Natural killer cell (primary cell): ENCODE measurements at regions not wholly inside any gene's neighbourhood (a gene's known extent, or its start where the extent isn't known, plus 50 kb on each side); places are given as distances from the start of the nearest gene placed in this dataset.

ENCODE experiments used
- ATAC-seq, 3 donors: fragments of 150-1000 bp in 2 of 3; fragments of 200-7000 bp in 1 of 3; cut with Tn5 transposase; 1 replicate in 1 of 3; 2 replicates in 2 of 3; pipeline ENCODE4 v1.10.0; 2021; ENCODE audit warnings: mild to moderate bottlenecking in 2 of 3, moderate library complexity in 2 of 3
- DNase-seq, 2 donors: peaks; one replicate each; pipeline versions ENCODE4 v3.0.0 to v3.0.0-alpha.2; 2013 to 2021; ENCODE audit warnings: mixed read lengths in 1 of 2
- H3K27ac ChIP-seq: one replicate; pipeline ENCODE4 v1.5.1; 2013; ENCODE audit warnings: mild to moderate bottlenecking, low read length
- H3K27me3 ChIP-seq: one replicate; pipeline ENCODE4 v1.6.1; 2013; ENCODE audit warnings: low read length; ENCODE audit not compliant: control insufficient read depth, insufficient read depth
- H3K36me3 ChIP-seq: one replicate; pipeline ENCODE4 v1.6.1; 2013; ENCODE audit warnings: low read length; ENCODE audit not compliant: control insufficient read depth, insufficient read depth
- H3K4me1 ChIP-seq: one replicate; pipeline ENCODE4 v1.6.1; 2013; ENCODE audit warnings: low read length; ENCODE audit not compliant: control insufficient read depth, insufficient read depth
- H3K4me3 ChIP-seq: one replicate; pipeline ENCODE4 v1.5.1; 2013; ENCODE audit warnings: low read length
- H3K9me3 ChIP-seq: one replicate; pipeline ENCODE4 v1.6.1; 2013; ENCODE audit warnings: low read length; ENCODE audit not compliant: control insufficient read depth, insufficient read depth
- H3K27ac Mint-ChIP-seq, 2 donors: one replicate each; pipeline ENCODE4 v1.8.0; 2022; ENCODE audit warnings: mild to moderate bottlenecking in 2 of 2, mixed read lengths in 2 of 2, moderate library complexity in 1 of 2
- H3K27me3 Mint-ChIP-seq, 2 donors: one replicate each; pipeline ENCODE4 v1.8.0; 2022; ENCODE audit warnings: low read depth in 2 of 2, mixed read lengths in 2 of 2
- H3K36me3 Mint-ChIP-seq: one replicate; pipeline ENCODE4 v1.8.0; 2022; ENCODE audit warnings: mixed read lengths
- H3K4me1 Mint-ChIP-seq, 2 donors: one replicate each; pipeline ENCODE4 v1.8.0; 2022; ENCODE audit warnings: mixed read lengths in 2 of 2
- H3K4me3 Mint-ChIP-seq: one replicate; pipeline ENCODE4 v1.8.0; 2022; ENCODE audit warnings: mild to moderate bottlenecking, moderate library complexity, mixed read lengths
- H3K9me3 Mint-ChIP-seq, 2 donors: one replicate each; pipeline ENCODE4 v1.8.0; 2022; ENCODE audit warnings: mixed read lengths in 2 of 2
- WGBS: methylation state at CpG from one replicate; pipeline ENCODE4 v1.1.7; 2013; ENCODE audit warnings: missing lambda C conversion rate; ENCODE audit not compliant: insufficient coverage; 5-methylcytosine and 5-hydroxymethylcytosine counted together
- intact Hi-C: fragments of 100-400 bp; cut with micrococcal nuclease; formaldehyde crosslinking; loops from one replicate; pipeline ENCODE4 v1.14.2; 2022
- TF ChIP-seq, protein P1 (sequence below): fragments of 200-600 bp; IDR thresholded peaks from one replicate; pipeline ENCODE4 v1.8.0; 2022; ENCODE audit warnings: antibody characterized with exemption

- peaks cover 0 to 3% of the 10 kb centered on the region in 2 donors for H3K9me3 Mint-ChIP-seq
- TF ChIP-seq, protein P1, sequence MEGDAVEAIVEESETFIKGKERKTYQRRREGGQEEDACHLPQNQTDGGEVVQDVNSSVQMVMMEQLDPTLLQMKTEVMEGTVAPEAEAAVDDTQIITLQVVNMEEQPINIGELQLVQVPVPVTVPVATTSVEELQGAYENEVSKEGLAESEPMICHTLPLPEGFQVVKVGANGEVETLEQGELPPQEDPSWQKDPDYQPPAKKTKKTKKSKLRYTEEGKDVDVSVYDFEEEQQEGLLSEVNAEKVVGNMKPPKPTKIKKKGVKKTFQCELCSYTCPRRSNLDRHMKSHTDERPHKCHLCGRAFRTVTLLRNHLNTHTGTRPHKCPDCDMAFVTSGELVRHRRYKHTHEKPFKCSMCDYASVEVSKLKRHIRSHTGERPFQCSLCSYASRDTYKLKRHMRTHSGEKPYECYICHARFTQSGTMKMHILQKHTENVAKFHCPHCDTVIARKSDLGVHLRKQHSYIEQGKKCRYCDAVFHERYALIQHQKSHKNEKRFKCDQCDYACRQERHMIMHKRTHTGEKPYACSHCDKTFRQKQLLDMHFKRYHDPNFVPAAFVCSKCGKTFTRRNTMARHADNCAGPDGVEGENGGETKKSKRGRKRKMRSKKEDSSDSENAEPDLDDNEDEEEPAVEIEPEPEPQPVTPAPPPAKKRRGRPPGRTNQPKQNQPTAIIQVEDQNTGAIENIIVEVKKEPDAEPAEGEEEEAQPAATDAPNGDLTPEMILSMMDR = no peak
Observed at GRCh38 chr7:12905671-12906070, 218.2 kb downstream of the ARL4A start.

GRCh38 chr7:12907774-12908173 lies 220.3 kb downstream of the ARL4A start:
- DNase-seq (no peak), ATAC-seq (no peak)
- Histone ChIP-seq H3K4me1 (no peaks in the 10 kb centered on the region), H3K27me3 (no peaks in the 10 kb centered on the region), H3K9me3 (no peaks in the 10 kb centered on the region), H3K27ac (no peak overlapping the region), H3K36me3 (no peaks in the 10 kb centered on the region), H3K4me3 (no peak overlapping the region)
- no peak overlapping the region for H3K4me3 Mint-ChIP-seq
- TF ChIP-seq, protein P1 = no peak
- H3K27ac Mint-ChIP-seq = no peak overlapping the region
- peaks cover 2 to 5% of the 10 kb centered on the region in 2 donors for H3K9me3 Mint-ChIP-seq
- H3K27me3 Mint-ChIP-seq = no peaks in the 10 kb centered on the region
- intact Hi-C loops = no loop called here
- no peaks in the 10 kb centered on the region for H3K36me3 Mint-ChIP-seq
- WGBS = 81% methylated on average over 2 of the region's 2 CpGs
- no peaks in the 10 kb centered on the region for H3K4me1 Mint-ChIP-seq

More at GRCh38 chr7:12905671-12906070, 218.2 kb downstream of the ARL4A start:
- H3K36me3 ChIP-seq = no peaks in the 10 kb centered on the region
- H3K4me3 ChIP-seq = no peak overlapping the region
- Mint-ChIP-seq H3K36me3 (no peaks in the 10 kb centered on the region), H3K27ac (no peak overlapping the region), H3K4me3 (no peak overlapping the region), H3K27me3 (no peaks in the 10 kb centered on the region), H3K4me1 (no peaks in the 10 kb centered on the region)
- WGBS = 82% methylated on average over 4 of the region's 5 CpGs
- H3K27ac ChIP-seq = no peak overlapping the region
- no peaks in the 10 kb centered on the region for H3K27me3 ChIP-seq
- intact Hi-C loops = no loop called here
- ATAC-seq (no peak), DNase-seq (no peak)
- H3K9me3 ChIP-seq = no peaks in the 10 kb centered on the region
- H3K4me1 ChIP-seq = no peaks in the 10 kb centered on the region

DNA sequence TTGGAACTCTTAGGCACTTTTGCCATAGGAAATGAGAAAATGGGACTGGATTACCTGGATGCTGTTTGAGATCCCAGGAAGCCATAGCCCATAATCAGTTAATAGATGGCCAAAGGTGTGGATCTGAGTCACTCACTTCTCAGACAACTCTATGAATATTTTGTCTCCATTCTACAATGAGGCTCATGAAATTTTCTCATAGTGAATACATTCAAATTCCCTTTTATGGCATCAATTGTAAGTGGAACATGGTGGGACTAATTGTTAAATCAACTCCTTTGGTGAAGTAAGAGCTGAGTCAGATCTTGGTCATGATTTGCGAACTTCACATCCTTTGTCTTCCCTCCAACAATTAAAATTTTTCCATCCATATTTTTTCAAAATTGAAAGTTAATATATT lies 222.1 kb downstream of the ARL4A start:
- WGBS = no CpG with 5 or more reads among the region's 1 CpG
- Histone ChIP-seq H3K27ac (no peak overlapping the region), H3K36me3 (no peaks in the 10 kb centered on the region), H3K9me3 (no peaks in the 10 kb centered on the region), H3K4me1 (no peaks in the 10 kb centered on the region), H3K4me3 (no peak overlapping the region), H3K27me3 (no peaks in the 10 kb centered on the region)
- intact Hi-C loops = no loop called here
- peaks cover 5 to 8% of the 10 kb centered on the region in 2 donors for H3K9me3 Mint-ChIP-seq
- DNase-seq (no peak), ATAC-seq (no peak)
- H3K27ac Mint-ChIP-seq = no peak overlapping the region
- no peak overlapping the region for H3K4me3 Mint-ChIP-seq
- no peaks in the 10 kb centered on the region for H3K27me3 Mint-ChIP-seq
- H3K4me1 Mint-ChIP-seq = no peaks in the 10 kb centered on the region
- TF ChIP-seq, protein P1 = no peak
- no peaks in the 10 kb centered on the region for H3K36me3 Mint-ChIP-seq

- intact Hi-C loops = no loop called here
- Mint-ChIP-seq H3K9me3 (peaks cover 5 to 6% of the 10 kb centered on the region in 2 donors), H3K36me3 (no peaks in the 10 kb centered on the region), H3K27me3 (no peaks in the 10 kb centered on the region), H3K4me1 (no peaks in the 10 kb centered on the region), H3K4me3 (no peak overlapping the region), H3K27ac (no peak overlapping the region)
- DNase-seq = no peak
- no peaks in the 10 kb centered on the region for H3K9me3 ChIP-seq
- no peak overlapping the region for H3K4me3 ChIP-seq
- H3K27ac ChIP-seq = no peak overlapping the region
- TF ChIP-seq, protein P1 = no peak
- no peaks in the 10 kb centered on the region for H3K4me1 ChIP-seq
- H3K27me3 ChIP-seq = no peaks in the 10 kb centered on the region
- 65% methylated on average over 1 of the region's 2 CpGs for WGBS
- H3K36me3 ChIP-seq = no peaks in the 10 kb centered on the region
- ATAC-seq = no peak
Observed at GRCh38 chr7:12911053-12911452, 223.6 kb downstream of the ARL4A start.
